Psoas muscle (tissue), 7 donors: ENCODE measurements at regions not wholly inside any gene's neighbourhood (a gene's known extent, or its start where the extent isn't known, plus 50 kb on each side); places are given as distances from the start of the nearest gene placed in this dataset.

Experiments used
- ATAC-seq, 4 donors: fragments of 200-7000 bp; cut with Tn5 transposase; one replicate each; pipeline ENCODE4 v1.9.1; 2020; ENCODE audit warnings: moderate library complexity in 3 of 4, mild to moderate bottlenecking in 2 of 4
- DNase-seq, 2 donors: peaks; one replicate each; pipeline ENCODE4 v3.0.0-alpha.2; 2020
- H3K27ac ChIP-seq: fragments of 200-600 bp; one replicate; pipeline ENCODE4 v1.8.0; 2022
- H3K27me3 ChIP-seq, 3 donors: fragments of 200-600 bp in 1 of 3; one replicate each; pipeline versions ENCODE4 v1.6.1 to v1.8.0; 2013 to 2022; ENCODE audit warnings: low read length in 2 of 3, mild to moderate bottlenecking in 2 of 3, moderate library complexity in 1 of 3; ENCODE audit not compliant: insufficient read depth in 3 of 3
- H3K36me3 ChIP-seq, 2 donors: fragments of 200-600 bp in 1 of 2; one replicate each; pipeline versions ENCODE4 v1.6.1 to v1.8.0; 2013 to 2022; ENCODE audit warnings: low read depth in 1 of 2, mild to moderate bottlenecking in 1 of 2, moderate library complexity in 1 of 2; ENCODE audit not compliant: insufficient read depth in 1 of 2
- H3K4me1 ChIP-seq: fragments of 200-600 bp; one replicate; pipeline ENCODE4 v1.8.0; 2022
- H3K4me3 ChIP-seq: fragments of 200-600 bp; one replicate; pipeline ENCODE4 v1.8.0; 2022; ENCODE audit warnings: mild to moderate bottlenecking
- H3K9me3 ChIP-seq: fragments of 200-600 bp; one replicate; pipeline ENCODE4 v1.8.0; 2022
- CTCF ChIP-seq: fragments of 200-600 bp; IDR thresholded peaks from one replicate; pipeline ENCODE4 v1.8.0; 2022; ENCODE audit warnings: antibody characterized with exemption
- WGBS, 3 donors: extraction: QIAGEN DNeasy Blood & Tissue Kit; methylation state at CpG; one replicate each; pipeline versions ENCODE4 v1.1.6 to v1.1.7; 2013; 5-methylcytosine and 5-hydroxymethylcytosine counted together
- intact Hi-C, 2 donors: fragments of 100-400 bp; cut with DNase I; formaldehyde crosslinking; loops; one replicate each; pipeline versions ENCODE4 v1.11.0 to v1.14.2; 2022
- donor health status: healthy with polysubstance abuse.
- donor health status: DM: no; HTN: no; CAD: no; lungs with moderate emphysema.
- donor health status: Bipolar disorder and iron deficiency.
- donor health status: healthy.
- donor health status: DM: yes; HTN: yes; CAD: no.
- donor health status: DM: no; HTN: no; CAD: no.
- donor health status: DM: yes; HTN: yes; CAD: no.

GRCh38 chr2:7243276-7243675, 326.1 kb downstream of the RNF144A start:
- WGBS, 3 donors, result 77 to 83% (median 83%) methylated on average over 4 of the region's 4 CpGs
- Histone ChIP-seq H3K36me3 (no peaks in the 10 kb centered on the region), H3K4me3 (no peak overlapping the region), H3K27me3 (no peaks in the 10 kb centered on the region), H3K4me1 (no peaks in the 10 kb centered on the region), H3K9me3 (no peaks in the 10 kb centered on the region), H3K27ac (no peak overlapping the region)
- intact Hi-C loops, result no loop called here
- DNase-seq (no peak), ATAC-seq (no peak)
- TF ChIP-seq CTCF, result no peak

GRCh38 chr2:7256377-7256776, 339.2 kb downstream of the RNF144A start:
- ATAC-seq (no peak), DNase-seq (no peak)
- no peak for TF ChIP-seq CTCF
- intact Hi-C loops, result no loop called here
- H3K36me3 ChIP-seq, result no peaks in the 10 kb centered on the region
- no peak overlapping the region for H3K4me3 ChIP-seq
- no peak overlapping the region for H3K27ac ChIP-seq
- no peaks in the 10 kb centered on the region for H3K27me3 ChIP-seq
- H3K4me1 ChIP-seq, result no peaks in the 10 kb centered on the region
- 71 to 88% (median 81%) methylated on average over 5 of the region's 5 CpGs for WGBS, 3 donors
- no peaks in the 10 kb centered on the region for H3K9me3 ChIP-seq

- no peak overlapping the region for H3K4me3 ChIP-seq
- DNase-seq (no peak), ATAC-seq (no peak)
- intact Hi-C loops, result no loop called here
- H3K4me1 ChIP-seq, result no peaks in the 10 kb centered on the region
- H3K27ac ChIP-seq, result no peak overlapping the region
- H3K36me3 ChIP-seq, result no peaks in the 10 kb centered on the region
- 56 to 70% (median 64%) methylated on average over 6 of the region's 6 CpGs for WGBS, 3 donors
- no peaks in the 10 kb centered on the region for H3K27me3 ChIP-seq
- TF ChIP-seq CTCF, result no peak
- H3K9me3 ChIP-seq, result no peaks in the 10 kb centered on the region
Measured at GRCh38 chr2:7262727-7263126, 345.5 kb downstream of the RNF144A start.

GRCh38 chr2:7264791-7265190, 347.6 kb downstream of the RNF144A start:
- WGBS, 3 donors, result 63 to 74% (median 63%) methylated on average over 8 of the region's 8 CpGs
- Histone ChIP-seq H3K27me3 (no peaks in the 10 kb centered on the region), H3K9me3 (no peaks in the 10 kb centered on the region), H3K36me3 (no peaks in the 10 kb centered on the region), H3K27ac (no peak overlapping the region), H3K4me1 (no peaks in the 10 kb centered on the region), H3K4me3 (no peak overlapping the region)
- DNase-seq (no peak), ATAC-seq (no peak)
- intact Hi-C loops, result no loop called here
- no peak for TF ChIP-seq CTCF

GRCh38 chr2:7265286-7265685, 348.1 kb downstream of the RNF144A start:
- intact Hi-C loops, result no loop called here
- Histone ChIP-seq H3K9me3 (no peaks in the 10 kb centered on the region), H3K4me3 (no peak overlapping the region), H3K36me3 (no peaks in the 10 kb centered on the region), H3K27ac (no peak overlapping the region), H3K27me3 (no peaks in the 10 kb centered on the region), H3K4me1 (no peaks in the 10 kb centered on the region)
- WGBS, 3 donors, result 70 to 77% (median 72%) methylated on average over 8 of the region's 8 CpGs
- ATAC-seq, result no peak
- DNase-seq, result no peak
- TF ChIP-seq CTCF, result no peak
